GM19239 (cell line): ENCODE measurements at regions not wholly inside any gene's neighbourhood (a gene's known extent, or its start where the extent isn't known, plus 50 kb on each side); places are given as distances from the start of the nearest gene placed in this dataset.
A peak's percentile ranks its signal among the peaks of the same experiment; 100 is the strongest.

Source experiments
- DNase-seq: peaks from one replicate; pipeline ENCODE4 v3.0.0; 2011; ENCODE audit warnings: low spot score; ENCODE audit not compliant: insufficient read length
- FAIRE-seq: peaks from 2 replicates; lab custom pipeline; 2011; peaks lifted over from hg19 to GRCh38; lab: Jason Lieb, UNC

- DNase-seq (no peak), FAIRE-seq (no peak)
These were observed 254.0 kb downstream of the PTPRU start for GRCh38 chr1:29490204-29490934.

DNA sequence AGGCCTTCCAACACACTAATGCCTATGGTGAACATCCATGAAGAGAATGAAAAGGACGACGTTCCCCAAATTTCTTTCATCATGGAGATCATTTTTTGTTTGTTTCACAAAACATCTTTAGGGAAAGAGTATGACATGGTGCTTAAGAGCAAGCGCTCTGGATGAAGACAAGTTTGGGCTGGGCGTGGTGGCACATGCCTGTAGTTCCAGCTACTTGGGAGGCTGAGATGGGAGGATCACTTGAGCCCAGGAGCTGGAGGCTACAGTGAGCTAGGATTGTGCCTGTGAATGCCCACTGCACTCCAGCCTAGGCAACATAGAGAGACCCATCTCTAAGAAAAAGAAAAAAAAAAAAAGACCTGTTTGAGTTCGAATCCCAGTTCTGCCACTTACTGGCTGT lies 253.1 kb downstream of the PTPRU start:
- FAIRE-seq, result no peak
- DNase-seq, result no peak

DNA sequence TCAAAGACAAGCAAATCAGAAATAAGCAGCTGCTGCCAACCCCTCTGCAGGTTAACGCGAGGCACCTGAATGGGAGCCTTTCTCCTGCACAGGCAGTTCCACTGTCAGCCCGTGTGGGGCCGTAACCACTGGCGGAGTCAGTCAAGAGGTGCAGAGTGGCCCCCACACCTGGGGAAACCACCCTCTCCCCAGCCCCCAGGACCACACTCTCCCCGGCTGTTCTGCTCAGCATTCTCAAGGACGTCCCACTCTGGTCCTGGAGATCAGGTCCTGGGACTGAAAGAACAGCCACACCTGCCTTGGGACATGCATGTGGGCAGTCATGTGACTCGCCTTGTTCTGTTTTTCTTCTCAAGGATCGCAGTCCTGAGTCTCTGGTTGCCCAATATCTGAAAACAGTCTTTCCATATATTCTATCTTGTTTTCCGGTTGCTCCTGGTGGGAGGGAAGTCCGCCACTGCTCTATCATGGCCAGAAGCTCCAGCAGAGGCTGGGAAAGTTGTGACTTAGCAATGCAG lies 252.5 kb downstream of the PTPRU start:
- FAIRE-seq, result no peak
- no peak for DNase-seq

DNA sequence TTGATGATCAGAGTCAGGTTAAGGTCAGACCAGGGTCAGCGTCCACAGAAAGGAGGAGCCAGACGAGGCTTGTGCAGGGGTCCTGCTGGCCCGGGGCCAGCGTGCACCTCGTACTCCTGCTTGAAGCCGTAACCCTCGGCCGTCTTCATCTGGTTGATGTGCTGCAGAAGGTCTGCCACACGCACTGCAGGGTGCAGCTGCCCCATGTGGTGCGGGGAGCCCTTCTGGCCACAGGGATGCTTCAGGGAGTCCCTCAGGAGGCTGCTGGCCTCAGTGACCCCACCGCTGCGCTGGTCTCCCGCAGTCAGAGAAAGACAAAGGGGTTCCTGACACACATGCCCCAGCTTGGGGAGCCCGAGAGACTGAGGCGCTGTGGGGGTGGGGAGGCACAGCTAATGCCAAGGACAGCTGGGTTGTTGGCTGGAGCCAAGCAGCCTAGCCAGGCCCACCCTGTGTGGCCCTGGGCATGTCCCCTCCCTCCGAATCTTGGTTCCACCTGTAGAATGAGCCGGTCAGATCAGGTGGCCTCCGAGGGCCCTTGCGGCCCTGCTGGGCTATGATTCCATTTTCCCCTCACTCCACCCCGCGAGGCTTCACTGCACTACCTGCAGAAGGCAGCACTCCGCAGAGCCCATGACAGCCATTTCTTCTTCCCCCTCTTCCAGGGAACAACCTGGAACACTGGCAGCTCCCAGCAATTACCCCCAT lies 251.9 kb downstream of the PTPRU start:
- DNase-seq (no peak), FAIRE-seq (no peak)

DNA sequence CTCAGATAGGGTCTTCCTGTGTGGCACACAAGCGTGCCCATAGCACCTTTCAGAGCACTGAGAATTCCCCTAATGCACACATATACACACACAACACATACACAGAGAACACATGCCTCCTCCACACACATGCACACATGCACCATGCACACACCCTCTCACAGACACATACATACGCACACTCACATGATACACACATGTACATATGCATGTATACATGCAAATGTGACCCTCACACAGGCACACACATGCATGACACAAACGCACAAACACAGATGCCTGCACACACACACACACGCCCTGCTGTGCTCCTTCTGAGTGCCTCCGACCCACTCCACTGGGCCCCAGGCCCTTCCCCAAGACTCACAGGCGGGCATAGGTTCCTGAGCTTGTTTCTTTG lies 251.0 kb downstream of the PTPRU start:
- FAIRE-seq (no peak), DNase-seq (no peak)

DNA sequence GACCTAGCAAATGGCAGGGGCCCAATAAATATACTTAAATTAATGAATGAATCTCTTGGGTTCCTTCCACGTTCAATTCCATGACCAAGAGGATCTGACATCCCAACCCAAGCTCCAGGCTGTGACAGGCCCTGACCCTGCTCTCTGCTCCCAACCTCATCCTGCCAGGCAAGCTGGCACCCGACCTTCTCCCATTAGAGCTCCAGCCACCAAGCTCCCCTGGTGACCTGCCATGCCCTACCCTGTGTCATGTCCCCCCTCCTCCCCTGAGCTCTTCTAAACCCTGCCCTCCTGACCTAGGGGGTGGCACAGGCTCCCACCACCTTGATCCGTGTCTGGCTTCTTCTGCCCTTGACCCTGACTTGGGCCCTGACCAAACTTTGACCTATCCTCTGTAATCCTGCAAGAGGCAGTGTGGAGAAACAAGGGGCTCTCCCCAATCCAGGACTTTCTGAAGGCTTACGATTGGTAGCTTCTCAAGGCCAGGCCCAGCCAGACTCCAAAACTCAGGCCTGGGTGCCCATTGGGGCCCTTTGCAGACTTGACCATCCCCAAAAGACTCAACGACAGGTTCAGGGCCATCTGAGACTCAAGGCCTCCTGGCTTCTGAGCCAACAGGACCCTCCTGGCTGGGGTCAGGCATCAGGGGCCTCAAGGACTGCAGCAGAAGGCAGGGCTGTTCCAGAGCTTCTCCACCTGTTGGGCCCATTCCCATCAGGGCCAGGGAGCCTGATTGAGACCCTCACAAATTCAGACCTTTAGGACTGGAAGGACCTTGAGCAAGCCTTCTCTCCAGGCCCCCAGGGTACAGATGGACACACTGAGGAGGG lies 249.0 kb downstream of the PTPRU start:
- FAIRE-seq (no peak), DNase-seq (no peak)

- no peak for FAIRE-seq
- no peak for DNase-seq
These were observed 246.7 kb downstream of the PTPRU start for GRCh38 chr1:29482991-29483390.

- FAIRE-seq (no peak), DNase-seq (no peak)
These were observed 245.7 kb downstream of the PTPRU start for GRCh38 chr1:29482064-29482463.

GRCh38 chr1:29481031-29481430 lies 244.7 kb downstream of the PTPRU start:
- FAIRE-seq (no peak), DNase-seq (no peak)

DNA sequence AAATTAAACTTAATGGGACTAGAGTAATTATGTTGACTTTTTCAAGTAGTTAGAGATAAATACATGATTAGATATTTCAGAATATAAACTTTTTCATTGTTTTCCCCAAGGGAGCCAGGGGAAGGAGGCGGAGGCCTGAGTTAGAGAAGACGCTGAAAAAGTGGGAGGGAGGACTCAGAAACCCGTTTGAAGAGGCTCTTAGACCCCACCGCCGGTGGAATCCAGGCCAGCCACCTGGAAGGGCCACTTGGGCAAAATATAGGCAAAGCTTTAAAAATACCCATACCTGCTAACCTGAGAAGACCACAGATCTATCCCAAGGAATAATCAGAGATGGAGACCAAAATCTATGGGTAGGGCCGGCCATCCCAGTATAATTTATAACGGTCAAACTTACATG lies 242.6 kb downstream of the PTPRU start:
- DNase-seq, result no peak

GRCh38 chr1:29478151-29478791 lies 241.9 kb downstream of the PTPRU start:
- FAIRE-seq, result no peak

More for the DNA sequence above, 242.6 kb downstream of the PTPRU start:
- FAIRE-seq, result no peak

DNA sequence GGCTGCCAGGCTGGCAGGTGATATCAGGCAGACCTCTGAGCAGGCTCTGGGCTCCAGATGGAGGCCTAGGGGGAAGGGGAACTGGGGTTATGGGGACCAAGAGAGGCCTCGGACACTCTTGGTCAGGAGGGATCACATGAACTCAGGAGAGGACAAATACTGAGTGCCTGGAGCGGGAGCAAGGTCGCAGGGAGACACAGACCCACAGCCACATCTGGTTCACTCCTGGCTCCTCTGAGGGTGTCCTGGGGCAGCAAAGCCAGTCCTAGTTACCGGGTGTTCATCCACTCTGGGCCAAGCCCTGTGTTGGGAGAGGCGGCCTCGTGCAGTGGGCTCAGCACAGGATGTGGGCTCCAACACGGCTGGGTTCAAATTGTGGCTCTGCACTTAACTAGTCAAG lies 239.0 kb downstream of the PTPRU start:
- DNase-seq (no peak), FAIRE-seq (no peak)

More at GRCh38 chr1:29478151-29478791, 241.9 kb downstream of the PTPRU start:
- DNase-seq, result no peak

- DNase-seq, result no peak
- FAIRE-seq, result no peak
These were observed 238.2 kb downstream of the PTPRU start for GRCh38 chr1:29474274-29475244.

DNA sequence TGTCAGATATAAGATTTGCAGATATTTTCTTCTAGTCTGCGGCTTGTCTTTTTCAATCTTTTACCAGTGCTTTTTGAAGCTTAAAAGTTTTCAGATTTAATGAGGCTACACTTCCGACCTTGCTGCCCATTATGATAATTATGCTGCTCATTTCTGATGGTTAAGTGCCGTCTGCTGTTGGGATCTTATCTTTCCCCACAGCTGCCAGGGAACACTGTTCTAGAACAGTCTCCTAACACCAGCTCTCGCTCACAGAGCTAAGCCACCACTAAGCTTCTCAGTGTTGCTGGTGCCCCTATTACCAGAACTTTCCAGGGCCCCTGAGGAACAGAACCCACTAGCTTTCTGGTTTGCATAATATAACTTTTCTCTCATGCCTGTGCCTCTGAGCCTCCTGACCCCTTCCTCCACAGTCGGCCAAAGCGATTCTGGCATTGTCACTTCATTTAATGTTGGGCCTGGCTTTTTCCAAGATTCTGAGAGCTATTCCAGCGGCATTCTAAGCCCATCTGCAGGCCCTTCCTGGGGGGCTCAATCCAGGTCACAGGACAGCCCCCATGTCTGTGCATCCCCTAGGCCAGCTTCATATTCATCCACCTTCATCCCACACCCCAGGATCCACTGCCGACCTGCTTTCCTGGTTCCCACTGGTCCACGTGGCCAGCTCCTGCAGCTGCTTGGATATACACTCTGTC lies 237.0 kb downstream of the PTPRU start:
- DNase-seq (no peak), FAIRE-seq (no peak)

DNA sequence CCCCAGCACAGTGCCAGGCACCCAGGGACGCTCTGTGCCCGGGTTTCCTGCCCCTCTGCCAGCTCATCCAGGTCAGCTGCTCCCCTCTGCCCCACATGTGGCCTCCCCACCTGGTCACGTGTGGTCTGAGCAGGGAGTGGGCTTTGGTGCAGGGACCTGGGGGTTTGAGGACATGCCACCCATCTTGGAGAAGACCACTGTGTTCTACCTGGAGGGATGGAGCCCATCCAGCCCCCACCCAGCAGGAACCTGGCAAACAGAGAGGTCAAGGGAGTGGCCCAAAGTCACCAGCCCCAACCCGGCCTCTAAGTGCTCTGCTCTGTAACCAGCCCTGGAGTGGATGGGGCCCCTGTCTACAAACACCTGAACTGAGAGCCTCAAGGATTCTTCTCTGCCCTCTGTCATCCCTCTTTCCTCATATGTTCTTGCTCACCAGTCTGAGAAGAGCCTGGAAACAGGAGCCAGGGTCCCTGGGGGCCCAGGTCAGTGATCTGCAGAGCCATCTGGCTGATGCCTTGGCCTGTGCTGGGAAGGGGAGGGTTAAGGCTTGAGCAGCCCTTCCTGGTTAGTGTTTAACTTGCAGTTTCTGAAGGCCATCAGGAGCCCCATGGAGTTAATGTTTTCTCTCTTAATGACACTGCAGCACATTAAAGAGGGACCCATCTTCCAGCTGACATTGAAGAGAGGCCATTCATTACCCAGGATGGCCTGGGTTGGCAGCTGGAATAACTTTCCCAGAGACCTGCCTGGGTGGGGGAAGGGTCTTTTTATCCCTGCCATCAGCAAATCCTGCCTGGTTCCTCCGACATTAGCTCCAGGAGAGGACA lies 235.4 kb downstream of the PTPRU start:
- FAIRE-seq (peak; percentile 88), DNase-seq (no peak)

DNA sequence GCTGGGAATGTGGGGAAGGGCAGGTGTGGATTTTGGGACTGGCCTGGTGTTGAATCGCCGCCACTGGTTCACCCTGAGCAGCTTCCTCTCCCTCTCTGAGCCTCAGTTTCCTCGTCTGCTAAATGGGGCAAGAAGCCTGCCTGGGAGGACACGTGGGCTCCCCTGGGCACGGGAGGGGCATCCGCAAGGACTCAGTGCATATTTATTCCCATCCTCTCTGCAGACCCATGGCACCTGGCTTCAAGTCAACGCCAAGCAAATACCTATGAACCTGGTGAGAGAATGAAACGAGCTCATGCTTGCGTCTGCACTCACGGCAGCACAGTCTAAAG lies 234.4 kb downstream of the PTPRU start:
- no peak for FAIRE-seq

DNA sequence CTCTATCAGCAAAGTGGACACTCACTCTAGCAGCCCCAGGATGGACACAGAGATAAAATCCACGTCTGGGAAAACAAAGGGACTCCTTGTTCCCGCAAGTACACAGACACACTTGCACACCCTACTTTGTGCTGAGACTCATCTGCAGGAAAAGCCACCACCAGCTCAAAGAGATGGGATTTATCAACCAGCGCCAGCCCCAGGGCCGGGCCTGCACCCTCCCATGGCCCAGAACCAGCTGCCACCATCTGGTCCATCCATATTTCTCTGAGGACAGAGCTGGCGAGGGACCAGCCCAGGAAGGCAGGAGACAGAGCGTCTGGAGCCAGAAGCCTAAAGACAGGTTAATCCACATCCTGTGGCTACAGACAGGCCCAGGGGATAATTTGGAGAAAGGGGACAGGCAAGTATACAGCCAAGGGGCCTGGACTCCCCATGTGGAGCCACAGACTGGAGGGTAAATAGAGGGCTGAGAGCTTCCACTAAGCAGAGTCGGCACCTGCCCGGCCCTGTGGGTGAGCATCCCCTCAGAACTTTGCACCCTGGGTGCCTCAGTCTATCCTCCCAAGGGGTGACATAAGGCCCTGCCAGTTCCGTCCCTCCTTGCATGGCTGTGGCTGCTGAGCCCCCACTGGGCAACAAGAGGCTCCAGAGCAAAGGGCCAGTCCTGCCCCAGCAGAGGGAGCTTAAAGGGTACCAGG lies 233.9 kb downstream of the PTPRU start:
- DNase-seq (no peak), FAIRE-seq (no peak)

More for the DNA sequence above, 234.4 kb downstream of the PTPRU start:
- DNase-seq, result no peak
